ENCODE measurements at regions not wholly inside any gene's neighbourhood (a gene's known extent, or its start where the extent isn't known, plus 50 kb on each side); places are given as distances from the start of the nearest gene placed in this dataset.

DNA sequence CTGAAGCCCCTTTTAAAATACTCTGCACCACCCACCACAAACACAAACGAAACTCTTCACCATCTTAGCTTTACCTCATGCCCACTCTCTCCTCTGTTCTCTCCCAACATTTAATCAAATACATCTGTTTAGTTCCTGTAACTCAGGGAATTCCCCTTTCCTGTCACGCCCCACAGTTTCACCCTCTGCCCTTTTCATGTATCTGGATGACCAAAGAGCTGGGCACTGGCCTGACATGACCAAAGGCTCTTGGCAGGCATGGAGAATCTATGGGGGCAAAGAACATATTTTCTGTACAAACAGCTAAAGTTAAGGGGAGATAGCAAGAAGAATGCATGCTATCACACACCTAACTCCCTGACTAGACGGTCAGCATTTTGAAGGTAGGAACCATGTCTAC is 270.0 kb downstream of the TBL1XR1 start:
- DNase-seq = no peak
- POLR2A ChIA-PET (ENCODE audit: unreplicated experiment) = no interaction called here
- no peaks in the 10 kb centered on the region for H3K79me2 ChIP-seq (ENCODE audit: low read depth)
- H3K27me3 ChIP-seq (ENCODE audit: insufficient read depth, low read depth) = no peaks in the 10 kb centered on the region
- intact Hi-C loops (cut with micrococcal nuclease; ENCODE audit: unreplicated experiment) = no loop called here
- H3K9me2 ChIP-seq (ENCODE audit: insufficient read depth) = no peaks in the 10 kb centered on the region
- no peaks in the 10 kb centered on the region for H3F3A ChIP-seq (ENCODE audit: insufficient read depth, low read depth)
- H3K4me1 ChIP-seq (replicated peaks; ENCODE audit: insufficient read depth) = no peaks in the 10 kb centered on the region
- BruUV-seq (replicated peaks) = no TSS peak
- H4K20me1 ChIP-seq (ENCODE audit: insufficient read depth) = no peaks in the 10 kb centered on the region
- TF ChIP-seq, protein P1, sequence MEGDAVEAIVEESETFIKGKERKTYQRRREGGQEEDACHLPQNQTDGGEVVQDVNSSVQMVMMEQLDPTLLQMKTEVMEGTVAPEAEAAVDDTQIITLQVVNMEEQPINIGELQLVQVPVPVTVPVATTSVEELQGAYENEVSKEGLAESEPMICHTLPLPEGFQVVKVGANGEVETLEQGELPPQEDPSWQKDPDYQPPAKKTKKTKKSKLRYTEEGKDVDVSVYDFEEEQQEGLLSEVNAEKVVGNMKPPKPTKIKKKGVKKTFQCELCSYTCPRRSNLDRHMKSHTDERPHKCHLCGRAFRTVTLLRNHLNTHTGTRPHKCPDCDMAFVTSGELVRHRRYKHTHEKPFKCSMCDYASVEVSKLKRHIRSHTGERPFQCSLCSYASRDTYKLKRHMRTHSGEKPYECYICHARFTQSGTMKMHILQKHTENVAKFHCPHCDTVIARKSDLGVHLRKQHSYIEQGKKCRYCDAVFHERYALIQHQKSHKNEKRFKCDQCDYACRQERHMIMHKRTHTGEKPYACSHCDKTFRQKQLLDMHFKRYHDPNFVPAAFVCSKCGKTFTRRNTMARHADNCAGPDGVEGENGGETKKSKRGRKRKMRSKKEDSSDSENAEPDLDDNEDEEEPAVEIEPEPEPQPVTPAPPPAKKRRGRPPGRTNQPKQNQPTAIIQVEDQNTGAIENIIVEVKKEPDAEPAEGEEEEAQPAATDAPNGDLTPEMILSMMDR (conservative IDR thresholded peaks at IDR 0.05) = no peak
- no peak overlapping the region for H3K4me3 ChIP-seq
- H3K36me3 ChIP-seq (ENCODE audit: low read depth) = no peaks in the 10 kb centered on the region
- CTCF ChIA-PET = no interaction called here
- H3K4me2 ChIP-seq = no peak overlapping the region
- no peak overlapping the region for H3K27ac ChIP-seq
- peak overlapping the region; percentile 42 for H2AFZ ChIP-seq
- no peaks in the 10 kb centered on the region for H3K9me3 ChIP-seq (ENCODE audit: insufficient read depth, low read depth)

DNA sequence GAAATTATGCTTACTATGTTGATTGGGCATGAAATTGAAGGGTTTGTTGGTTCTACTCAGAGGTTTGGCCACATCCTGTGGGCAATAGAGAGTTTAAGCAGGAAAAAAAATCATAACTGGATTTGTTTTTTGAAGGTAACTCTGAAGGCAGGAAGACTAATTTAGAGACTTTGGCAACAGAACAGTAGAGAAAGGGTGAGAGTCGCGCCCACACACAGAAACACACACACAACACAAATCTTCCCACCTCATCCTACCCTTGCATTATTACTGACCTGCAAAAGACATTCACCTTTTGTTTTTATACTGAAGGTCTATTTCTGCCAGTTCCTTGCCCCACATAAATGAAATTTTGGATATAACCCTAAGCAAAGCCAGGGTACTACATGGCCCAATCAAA is 270.6 kb downstream of the TBL1XR1 start:
- no peak overlapping the region for H3K4me3 ChIP-seq
- no TSS peak for BruUV-seq (replicated peaks)
- no peaks in the 10 kb centered on the region for H3F3A ChIP-seq (ENCODE audit: insufficient read depth, low read depth)
- intact Hi-C loops (cut with micrococcal nuclease; ENCODE audit: unreplicated experiment) = no loop called here
- H3K9me2 ChIP-seq (ENCODE audit: insufficient read depth) = no peaks in the 10 kb centered on the region
- ChIA-PET POLR2A (ENCODE audit: unreplicated experiment) (no interaction called here), CTCF (no interaction called here)
- H3K36me3 ChIP-seq (ENCODE audit: low read depth) = no peaks in the 10 kb centered on the region
- no peak overlapping the region; the same call in 1 of the 2 replicates for H2AFZ ChIP-seq
- no peak overlapping the region for H3K4me2 ChIP-seq
- H3K27me3 ChIP-seq (ENCODE audit: insufficient read depth, low read depth) = no peaks in the 10 kb centered on the region
- no peak overlapping the region for H3K27ac ChIP-seq
- H3K4me1 ChIP-seq (replicated peaks; ENCODE audit: insufficient read depth) = no peaks in the 10 kb centered on the region
- H3K79me2 ChIP-seq (ENCODE audit: low read depth) = no peaks in the 10 kb centered on the region
- no peak for TF ChIP-seq EZH2 (IDR thresholded peaks at IDR 0.05; ENCODE audit: low read depth)
- TF ChIP-seq, protein P1 (conservative IDR thresholded peaks at IDR 0.05) = no peak
- H3K9me3 ChIP-seq (ENCODE audit: insufficient read depth, low read depth) = no peaks in the 10 kb centered on the region
- no peak for DNase-seq
- no peaks in the 10 kb centered on the region for H4K20me1 ChIP-seq (ENCODE audit: insufficient read depth)

DNA sequence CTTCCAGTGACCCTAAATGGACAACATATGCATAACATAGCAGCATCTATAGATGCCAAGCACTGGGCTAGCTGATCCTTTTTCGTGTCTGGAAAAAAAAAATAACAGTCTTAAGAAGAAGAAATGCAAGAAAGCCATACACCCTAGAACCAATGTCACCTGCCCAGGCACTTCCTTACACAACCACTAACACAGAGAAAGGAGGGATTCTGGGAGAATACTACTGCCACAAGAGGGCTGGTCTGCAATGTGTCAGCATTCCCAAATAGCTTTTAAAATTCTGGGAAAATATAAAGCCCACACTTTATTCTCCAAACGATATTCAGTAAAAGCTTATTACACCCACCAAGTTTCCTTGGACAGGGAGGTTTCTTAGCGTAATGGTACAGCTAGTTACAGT is 271.2 kb downstream of the TBL1XR1 start:
- intact Hi-C loops (cut with micrococcal nuclease; ENCODE audit: unreplicated experiment) = no loop called here
- POLR2A ChIA-PET (ENCODE audit: unreplicated experiment) = no interaction called here
- CTCF ChIA-PET = no interaction called here

More for the DNA sequence above, 271.2 kb downstream of the TBL1XR1 start:
- no peak overlapping the region for H3K4me2 ChIP-seq
- TF ChIP-seq EZH2 (IDR thresholded peaks at IDR 0.05; ENCODE audit: low read depth) = no peak
- TF ChIP-seq, protein P1 (conservative IDR thresholded peaks at IDR 0.05) = no peak
- H3K4me3 ChIP-seq = no peak overlapping the region
- no peaks in the 10 kb centered on the region for H3K79me2 ChIP-seq (ENCODE audit: low read depth)
- no peaks in the 10 kb centered on the region for H3K36me3 ChIP-seq (ENCODE audit: low read depth)
- H3K4me1 ChIP-seq (replicated peaks; ENCODE audit: insufficient read depth) = no peaks in the 10 kb centered on the region
- no peaks in the 10 kb centered on the region for H3K27me3 ChIP-seq (ENCODE audit: insufficient read depth, low read depth)
- no peaks in the 10 kb centered on the region for H3F3A ChIP-seq (ENCODE audit: insufficient read depth, low read depth)
- no TSS peak for BruUV-seq (replicated peaks)
- H2AFZ ChIP-seq = no peak overlapping the region
- H4K20me1 ChIP-seq (ENCODE audit: insufficient read depth) = no peaks in the 10 kb centered on the region
- H3K9me2 ChIP-seq (ENCODE audit: insufficient read depth) = no peaks in the 10 kb centered on the region
- no peak overlapping the region for H3K27ac ChIP-seq
- 0 out of 2 replicates have a peak, but pooled peaks cover under 1% of the 10 kb centered on the region for H3K9me3 ChIP-seq (ENCODE audit: insufficient read depth, low read depth)
- DNase-seq = no peak

All from PC-9 (cell line).